ENCODE measurements at regions not wholly inside any gene's neighbourhood (a gene's known extent, or its start where the extent isn't known, plus 50 kb on each side); places are given as distances from the start of the nearest gene placed in this dataset.

DNA sequence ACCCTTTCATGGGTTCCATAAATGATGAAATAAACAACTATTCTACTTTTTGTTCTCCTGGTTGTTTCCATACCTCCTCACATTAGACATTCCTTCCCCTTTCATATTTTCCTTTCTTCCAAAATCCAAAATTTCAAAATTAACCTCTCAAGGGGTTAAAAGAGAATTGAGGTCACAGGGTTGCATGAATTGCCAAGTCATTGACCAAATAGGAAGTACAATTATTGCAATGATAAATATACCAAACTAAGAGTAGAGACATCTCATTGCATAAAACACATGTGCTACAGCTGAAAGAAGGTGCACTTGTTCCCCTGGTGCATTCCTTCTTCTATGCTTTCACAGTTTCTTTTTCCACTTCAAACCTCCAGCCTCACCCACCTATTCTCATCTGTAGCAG, 136.1 kb downstream of the KCTD12 start:
- no peak for DNase-seq (ENCODE audit: low read depth)

DNA sequence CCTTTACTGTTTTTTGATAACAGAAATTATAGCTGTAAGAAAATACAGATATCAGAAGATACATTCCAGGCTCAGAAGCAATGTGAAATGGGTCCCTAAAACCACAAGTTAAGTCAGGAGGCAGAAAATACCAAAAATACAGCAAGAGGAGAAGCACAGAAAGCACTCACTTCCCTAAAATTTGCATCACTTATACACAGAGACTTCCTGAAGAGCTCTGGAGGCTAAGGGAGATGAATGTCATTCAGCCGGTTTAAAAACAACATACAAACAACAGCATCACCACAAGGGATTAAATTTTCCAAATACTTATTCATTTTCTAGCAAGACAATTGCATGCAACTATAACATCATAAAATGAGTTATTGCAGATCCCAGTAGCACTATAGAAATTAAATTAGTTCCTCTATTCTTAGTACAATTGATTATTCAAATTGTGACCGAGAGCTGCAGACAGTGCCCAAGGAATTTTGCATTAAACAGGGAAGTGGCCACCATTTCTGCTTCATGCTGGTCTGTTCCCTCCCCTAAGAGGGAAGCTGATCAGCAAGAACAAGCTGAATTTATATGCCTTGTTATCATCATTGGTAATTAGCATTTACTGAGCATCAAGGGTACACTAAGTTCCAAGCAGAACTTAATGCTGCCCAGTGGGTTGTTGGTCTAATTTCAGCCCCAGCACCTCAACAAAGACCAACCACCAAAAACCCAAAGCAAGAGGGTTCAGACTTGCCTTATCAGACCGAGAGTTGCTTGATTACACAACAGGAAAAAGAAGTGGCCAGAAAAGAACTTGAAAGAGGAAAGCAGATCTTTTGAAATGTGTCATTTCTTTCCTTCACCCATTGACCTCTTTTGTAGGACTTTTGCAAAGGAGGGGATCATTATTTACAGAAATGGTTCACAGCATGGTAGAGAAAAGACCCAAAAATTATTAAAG, 140.7 kb downstream of the KCTD12 start:
- DNase-seq (ENCODE audit: low read depth), result no peak

DNA sequence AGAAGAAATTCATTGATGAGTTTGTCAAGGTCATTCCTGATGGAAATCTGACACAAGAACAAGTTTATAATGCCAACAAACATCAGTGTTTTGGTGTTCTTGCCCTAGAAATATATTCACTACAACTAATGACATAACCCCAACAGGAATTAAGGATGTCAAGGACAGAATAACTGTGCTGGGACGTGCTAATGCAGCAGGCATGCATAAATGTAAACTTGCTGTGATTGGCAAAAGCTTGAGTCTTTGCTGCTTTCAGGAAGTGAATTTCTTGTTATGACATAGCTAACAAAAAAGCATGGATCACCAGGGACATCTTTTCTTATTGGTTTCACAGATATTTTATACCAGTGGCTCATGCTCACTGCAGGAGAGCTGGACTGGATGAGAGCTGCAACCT, 144.6 kb downstream of the KCTD12 start:
- no peak for DNase-seq (ENCODE audit: low read depth)

DNA sequence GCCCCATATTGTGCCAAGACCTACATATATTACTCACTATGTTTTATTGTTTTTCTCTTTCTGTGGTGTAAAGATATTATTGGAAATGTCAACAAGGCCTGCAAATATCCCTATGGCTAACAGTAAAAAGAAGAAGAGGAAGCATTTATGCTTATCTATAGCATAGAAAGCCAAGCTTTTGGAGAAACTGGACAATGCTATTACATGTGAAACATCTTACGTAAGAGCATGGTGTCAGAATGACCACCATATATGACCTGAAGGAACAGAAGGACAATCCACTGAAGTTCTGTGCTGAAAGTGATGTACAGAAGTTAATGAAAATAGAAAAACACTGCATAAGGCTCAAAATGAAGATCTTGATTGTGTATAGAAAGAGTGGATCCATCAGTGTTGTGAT, 145.2 kb downstream of the KCTD12 start:
- no peak for DNase-seq (ENCODE audit: low read depth)

DNA sequence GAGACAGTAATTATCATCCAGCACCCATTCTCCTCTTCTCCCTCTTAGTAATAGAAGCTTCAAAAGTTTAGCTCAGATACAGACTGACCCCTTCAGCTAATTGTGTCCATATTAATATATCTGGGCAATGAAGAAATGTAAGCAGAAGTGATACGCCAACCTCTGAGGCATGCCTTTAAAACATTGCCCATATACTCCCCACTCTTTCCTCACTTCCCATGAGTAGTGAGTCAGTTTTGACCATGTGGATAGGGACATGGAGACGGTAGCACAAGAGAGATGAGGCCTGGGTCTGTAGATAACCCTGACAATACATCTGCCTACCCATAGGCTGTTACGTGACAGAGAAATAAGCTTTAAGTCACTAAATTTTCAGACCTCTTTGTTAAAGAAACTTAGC, 147.6 kb downstream of the KCTD12 start:
- DNase-seq (ENCODE audit: low read depth), result no peak

DNA sequence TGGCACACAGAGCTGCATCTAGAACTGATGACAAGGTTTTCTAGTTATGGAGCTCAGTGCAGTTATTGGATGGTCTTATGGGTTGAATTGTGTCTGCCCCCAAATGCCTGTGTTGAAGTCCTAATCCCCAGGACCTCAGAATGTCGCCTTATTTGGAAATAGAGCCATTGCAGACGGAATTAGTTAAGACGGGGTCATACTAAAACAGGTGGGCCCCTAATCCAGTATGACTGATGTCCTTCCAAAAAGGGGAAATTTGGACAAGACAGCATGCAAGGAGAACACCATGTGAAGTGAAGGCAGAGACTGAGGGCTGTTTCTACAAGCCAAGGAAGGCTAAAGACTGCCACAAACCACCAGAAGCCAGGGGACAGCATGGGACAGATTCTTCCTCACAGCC, 148.7 kb downstream of the KCTD12 start:
- DNase-seq (ENCODE audit: low read depth), result no peak

DNA sequence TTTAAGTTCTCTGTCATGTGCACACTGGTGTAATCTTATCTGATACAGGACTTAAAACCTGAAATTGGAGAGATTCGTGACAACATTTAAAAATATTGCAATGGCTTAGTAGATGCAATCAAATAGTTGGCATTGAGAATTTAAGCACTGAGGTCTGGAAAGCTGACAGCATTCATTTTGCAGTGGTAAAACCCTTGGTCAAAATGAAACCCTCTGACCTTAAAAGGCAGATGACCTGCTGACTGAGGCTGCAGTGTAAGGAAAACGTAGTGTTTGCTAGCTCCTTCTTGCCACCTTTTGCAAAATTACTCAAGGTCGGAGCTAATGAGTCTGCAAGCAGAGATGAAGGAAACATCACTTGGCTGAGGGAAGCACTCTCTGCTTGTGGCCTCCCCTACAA, 150.6 kb downstream of the KCTD12 start:
- DNase-seq (ENCODE audit: low read depth), result no peak

DNA sequence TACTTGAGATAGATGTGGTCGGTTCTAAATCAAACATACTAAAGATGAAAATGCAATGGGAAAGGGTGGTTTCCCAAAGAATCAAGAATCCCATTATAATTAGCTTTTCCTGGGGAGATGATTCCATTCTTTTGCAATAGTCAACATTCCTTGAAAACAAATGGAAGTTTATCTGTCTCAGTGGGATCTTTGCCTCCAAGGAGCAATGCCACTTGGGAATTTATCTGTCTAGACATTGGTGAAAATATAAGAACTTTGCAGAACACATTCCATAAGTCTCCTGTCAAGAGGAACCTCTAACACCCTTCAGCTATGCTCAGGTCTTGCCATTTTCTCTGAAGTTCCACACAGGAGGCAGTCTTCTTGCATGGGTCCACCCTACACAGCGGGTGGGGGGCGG, 152.5 kb downstream of the KCTD12 start:
- DNase-seq (ENCODE audit: low read depth), result no peak

DNA sequence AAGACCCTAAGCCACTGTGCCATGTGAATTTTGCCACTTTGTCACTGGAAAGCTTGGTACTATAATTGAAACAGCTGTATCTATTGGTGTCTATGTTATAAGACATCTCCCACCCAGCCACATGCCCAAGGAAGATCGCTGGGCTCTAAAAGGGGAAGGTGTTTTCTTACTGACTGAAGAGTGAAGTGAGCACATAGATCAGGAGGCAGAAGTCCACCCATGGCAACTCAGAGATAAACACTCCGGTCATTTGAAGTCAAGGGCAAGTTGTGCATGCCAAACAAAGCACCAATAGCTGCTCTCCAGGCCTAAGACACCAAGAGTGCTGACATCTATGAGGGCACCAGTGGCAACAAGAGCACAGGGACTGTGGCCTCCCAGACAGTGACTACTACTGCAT, 153.8 kb downstream of the KCTD12 start:
- no peak for DNase-seq (ENCODE audit: low read depth)

DNA sequence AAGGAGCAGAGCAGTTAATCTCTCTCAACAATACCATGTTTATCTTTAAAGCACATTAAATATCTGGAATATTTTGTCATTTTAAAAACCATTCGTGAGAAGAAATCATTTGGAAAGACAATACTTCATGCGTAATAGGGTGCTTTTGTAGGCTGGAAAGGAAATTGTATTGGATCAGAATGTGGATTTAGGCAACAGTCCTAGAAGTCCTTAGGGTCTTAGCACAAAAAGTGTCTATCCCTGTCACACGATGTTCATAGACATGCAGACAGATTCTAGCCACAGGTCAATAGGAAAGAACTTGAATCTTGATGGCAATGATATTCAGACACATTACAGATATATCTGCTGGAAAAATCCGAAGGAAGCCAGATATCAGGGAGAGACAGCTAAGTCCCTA, 156.0 kb downstream of the KCTD12 start:
- no peak for DNase-seq (ENCODE audit: low read depth)

DNA sequence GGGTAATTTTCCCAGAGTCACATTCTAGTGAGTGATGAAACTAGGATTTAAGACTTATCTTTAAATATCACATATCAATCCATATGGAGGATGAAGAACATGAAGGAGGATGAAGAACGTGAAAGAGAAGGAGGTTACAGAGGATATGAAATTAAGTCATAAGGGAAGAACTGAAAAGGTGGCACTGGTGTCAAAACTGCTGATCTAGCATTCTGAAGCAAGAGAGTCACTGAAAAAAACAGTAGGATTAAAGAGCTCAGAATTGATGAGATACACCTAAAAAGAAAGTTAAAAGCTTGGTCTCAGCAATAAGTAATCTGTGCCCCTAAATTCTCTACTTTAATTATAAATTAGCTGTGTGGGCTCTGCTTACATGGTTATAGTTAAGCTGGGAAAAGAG, 156.5 kb downstream of the KCTD12 start:
- DNase-seq (ENCODE audit: low read depth), result no peak

DNA sequence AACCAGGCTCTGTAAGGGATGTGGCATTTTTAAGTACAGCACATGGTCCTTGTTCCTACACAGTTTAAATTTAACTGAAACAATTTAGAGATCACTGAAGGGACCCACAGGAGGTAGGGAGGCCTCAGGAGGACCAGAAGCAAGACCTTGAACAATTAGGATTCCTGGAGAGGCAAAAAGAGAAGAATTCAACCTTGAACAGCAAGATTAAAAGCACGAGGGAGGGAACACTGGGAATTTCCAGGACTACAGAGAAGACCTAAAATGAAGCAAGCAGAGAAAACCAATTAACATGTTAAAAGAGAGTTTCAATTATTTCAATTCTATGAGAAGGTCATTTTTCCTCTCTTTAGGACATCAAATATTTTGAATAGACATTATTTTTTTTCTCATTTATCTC, 160.3 kb downstream of the KCTD12 start:
- DNase-seq (ENCODE audit: low read depth), result no peak

DNA sequence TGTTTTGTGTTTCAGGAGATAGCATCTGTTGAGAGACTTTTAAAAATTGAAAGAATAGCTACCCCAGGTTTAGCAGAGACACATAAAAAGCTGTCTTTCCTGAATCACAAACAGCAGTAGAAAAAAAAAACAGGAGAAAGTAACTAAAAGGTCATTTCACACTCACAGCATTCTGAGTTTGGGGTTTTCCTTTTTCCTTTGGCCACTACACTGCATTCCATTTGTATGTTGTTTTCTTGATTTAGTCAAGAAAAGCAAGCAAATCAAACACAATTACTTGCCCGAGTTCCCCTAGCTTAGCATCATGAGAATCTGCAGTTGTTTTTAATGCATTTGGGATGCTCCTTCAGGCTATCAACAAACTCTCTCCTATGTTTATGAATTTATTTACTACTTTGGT, 161.0 kb downstream of the KCTD12 start:
- DNase-seq (ENCODE audit: low read depth), result no peak

DNA sequence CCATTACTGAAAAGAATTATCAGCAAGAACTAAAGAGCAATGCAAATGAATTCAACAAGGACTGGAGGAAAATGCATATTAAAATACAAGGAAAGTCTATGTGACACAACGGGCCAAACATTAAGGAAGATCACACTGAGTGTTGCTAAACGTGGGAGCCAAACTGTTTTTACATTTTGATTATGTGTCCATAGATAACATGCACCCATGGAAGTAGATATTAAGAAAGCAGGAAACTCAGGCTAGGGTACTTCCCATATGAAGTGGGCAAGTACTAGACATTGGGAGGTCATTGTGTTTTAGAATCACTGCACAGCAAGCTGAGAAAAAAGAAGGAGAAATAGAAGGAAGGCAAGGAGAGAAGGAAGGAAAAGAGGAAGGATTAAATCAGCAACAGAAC, 161.8 kb downstream of the KCTD12 start:
- no peak for DNase-seq (ENCODE audit: low read depth)

DNA sequence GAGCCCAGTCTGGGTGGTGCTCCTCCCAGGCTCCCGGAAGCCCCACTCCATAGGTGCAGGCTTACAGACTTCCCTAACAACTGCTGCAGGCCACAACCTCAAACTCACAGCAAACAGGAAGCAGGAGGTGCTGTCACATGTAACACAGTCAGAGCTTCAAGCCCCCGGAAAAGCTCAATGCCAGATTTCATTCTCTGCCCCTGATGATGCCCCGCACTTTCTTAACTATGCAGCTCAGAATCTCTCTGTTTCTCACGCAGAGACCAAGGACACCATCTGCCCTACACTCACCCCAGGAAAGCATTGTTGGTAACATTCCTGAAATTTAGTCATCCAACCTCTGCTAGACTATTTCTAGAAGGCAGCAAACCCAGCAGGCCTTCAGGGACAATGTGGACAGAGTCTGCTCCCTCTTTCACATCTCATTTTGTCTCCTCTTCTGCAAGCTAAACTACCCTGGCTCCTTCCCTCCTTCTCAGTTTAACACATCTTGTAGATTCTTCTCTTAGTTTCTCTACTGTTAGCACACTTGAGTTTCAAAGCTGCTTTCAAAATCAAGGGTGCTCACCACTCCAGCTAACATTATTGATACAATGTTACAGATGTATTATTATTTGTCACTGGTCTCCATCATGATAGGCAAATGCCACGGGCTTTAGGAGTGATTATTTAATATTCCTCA, 162.5 kb downstream of the KCTD12 start:
- peak; percentile 55 for DNase-seq (ENCODE audit: low read depth)

DNA sequence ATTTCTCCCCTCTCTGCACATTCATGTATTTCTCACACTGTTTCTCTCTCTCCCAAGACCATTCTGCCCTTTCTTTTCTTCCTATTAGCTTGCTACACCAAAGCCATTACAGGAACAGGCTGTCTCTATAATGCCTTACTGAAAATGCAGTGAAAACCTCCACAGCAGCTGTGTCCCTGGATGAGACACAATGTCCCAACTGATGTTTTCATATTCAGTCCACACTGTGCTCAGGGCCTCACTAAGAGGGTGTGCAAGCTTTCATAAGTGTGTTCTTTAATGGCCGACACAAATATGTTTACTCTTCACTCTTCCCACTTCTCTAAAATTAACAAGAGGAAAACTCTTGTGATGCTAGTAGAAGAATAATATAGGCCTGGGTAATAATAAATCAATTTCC, 163.4 kb downstream of the KCTD12 start:
- no peak for DNase-seq (ENCODE audit: low read depth)

DNA sequence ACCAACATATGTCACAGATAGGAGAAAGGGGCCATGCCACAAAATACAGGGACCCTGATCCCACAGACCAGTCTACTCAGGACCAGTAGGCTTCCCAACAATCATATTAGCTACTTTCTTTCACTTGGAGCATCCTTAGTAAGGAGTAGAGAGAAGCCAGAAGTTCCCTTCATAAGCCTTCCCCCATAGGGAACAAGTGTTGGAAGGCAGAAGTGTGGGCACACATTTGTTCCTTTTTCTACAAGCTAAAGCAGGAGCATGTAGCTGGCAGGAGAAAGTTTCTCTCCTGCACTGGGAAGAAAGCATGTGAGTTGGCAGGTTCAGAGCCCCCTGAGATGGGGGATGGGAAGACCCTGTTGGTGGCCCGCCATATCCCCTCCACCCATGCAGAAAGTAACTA, 165.4 kb downstream of the KCTD12 start:
- no peak for DNase-seq (ENCODE audit: low read depth)

DNA sequence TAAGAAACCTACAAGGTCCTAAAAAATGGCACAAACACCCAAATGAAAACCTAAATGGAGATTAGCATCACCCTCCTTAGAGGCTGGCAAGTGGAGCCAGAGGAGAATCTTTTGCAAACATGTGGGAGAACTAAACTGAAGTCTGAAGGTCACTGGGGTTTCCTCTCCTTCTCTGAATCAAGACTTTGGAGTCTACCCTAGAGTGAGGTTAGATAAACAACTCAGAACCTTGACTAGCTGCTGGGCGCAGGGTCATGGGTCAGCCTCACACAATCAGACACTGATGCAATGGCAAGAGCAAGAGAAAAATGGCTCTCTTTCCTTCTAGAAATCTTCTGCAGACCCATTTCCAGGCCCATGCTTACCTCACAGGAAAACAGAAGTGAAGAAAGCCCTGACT, 165.8 kb downstream of the KCTD12 start:
- DNase-seq (ENCODE audit: low read depth), result no peak

DNA sequence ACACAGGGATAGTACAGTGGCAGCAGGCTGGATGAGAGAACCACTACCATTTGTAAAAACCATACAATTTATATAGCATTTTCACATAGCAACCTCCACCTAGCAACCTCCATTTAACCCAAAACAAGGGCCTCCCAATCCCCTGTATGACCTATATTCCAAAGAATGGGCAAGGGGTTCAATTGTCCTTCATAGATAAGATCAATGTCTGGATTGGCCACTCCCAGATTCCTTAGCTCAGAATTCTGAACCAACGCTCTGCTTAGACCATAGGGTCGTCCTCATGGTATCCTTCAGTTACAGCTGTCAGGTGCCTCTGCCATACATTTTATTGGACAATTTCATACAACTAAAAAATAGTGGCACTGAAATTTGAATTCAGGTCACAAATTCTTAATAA, 166.2 kb downstream of the KCTD12 start:
- no peak for DNase-seq (ENCODE audit: low read depth)

DNA sequence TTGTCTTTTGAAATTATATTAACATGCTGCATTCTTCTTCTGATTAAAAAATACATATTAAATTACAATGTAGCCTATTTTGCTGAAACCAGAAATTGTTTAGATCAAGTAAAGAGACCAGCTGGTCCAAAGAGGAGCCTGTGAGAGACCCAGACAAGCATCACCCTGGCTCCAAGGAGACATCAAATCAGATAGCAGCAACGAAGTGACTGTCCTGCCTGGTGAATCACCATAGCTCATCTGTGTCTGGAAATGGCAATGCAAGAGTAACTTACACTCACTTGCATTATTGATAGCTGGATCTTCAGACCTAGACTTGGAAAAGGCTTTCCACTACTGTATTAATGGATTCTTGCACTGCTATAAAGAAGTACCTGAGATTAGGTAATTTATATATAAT, 169.1 kb downstream of the KCTD12 start:
- no peak for DNase-seq (ENCODE audit: low read depth)

DNA sequence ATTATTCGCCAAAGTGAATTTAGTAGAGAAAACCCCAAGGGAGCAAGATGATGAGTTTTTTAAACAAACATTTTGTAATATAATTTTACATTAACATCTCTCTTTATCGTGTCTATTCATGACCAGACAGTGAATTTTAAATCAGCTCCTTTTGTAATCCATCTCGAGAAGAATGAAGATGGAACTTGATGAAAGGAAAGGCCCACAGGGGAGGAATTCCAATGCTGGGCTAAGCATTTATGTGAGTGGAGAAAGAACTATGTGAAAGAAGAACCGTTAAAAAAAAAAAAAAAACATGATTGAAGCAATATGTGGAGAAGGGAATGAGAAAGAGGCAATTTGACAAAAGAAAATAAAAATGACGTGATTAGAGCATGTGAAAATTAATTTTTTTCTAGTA, 170.6 kb downstream of the KCTD12 start:
- no peak for DNase-seq (ENCODE audit: low read depth)

DNA sequence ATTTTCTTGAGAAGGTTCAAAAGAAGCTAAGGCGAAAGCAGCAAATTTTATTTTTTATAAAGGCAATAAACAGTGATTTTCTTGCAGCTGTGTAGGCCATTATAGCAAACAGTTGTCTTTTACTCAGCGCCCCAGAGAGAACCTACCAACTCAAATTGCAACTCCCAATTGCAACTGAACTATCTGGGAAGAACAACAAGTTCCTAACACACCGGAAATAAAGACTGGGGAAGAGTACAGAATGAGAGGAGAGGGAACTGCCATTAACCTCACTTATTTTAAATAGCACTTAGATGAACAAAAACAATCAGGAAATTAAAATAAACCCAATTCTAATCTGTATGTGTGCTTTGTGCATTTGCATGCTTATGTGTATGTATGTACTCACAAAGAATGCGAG, 171.1 kb downstream of the KCTD12 start:
- no peak for DNase-seq (ENCODE audit: low read depth)

DNA sequence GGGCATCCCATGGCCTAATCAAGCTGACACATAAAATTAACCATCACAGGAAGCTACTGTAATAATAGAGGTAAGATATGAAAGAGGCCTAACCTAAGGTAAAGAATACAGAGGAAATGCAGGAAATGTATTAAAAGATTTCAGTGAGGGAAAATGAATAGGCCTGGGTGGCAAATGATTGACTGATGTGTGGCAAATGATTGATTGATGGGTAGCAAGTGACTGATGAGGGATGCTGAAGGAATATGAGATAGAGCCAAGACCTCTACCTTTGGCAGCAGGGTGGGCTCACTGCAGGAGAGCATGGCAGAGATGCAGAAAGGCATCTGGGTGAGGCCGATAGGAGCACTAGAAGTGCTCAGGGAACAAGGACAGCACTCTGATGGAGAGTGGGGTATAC, 172.9 kb downstream of the KCTD12 start:
- no peak for DNase-seq (ENCODE audit: low read depth)
